Mesenchymal stem cell (in vitro differentiated cells and primary cell): ENCODE measurements at regions not wholly inside any gene's neighbourhood (a gene's known extent, or its start where the extent isn't known, plus 50 kb on each side); places are given as distances from the start of the nearest gene placed in this dataset.

Experiments
- DNase-seq: peaks from one replicate; pipeline ENCODE4 v3.0.0-alpha.2; 2013
- H2AFZ ChIP-seq: one replicate; pipeline ENCODE4 v1.6.1; 2013; ENCODE audit warnings: low read depth, mild to moderate bottlenecking, control low read depth, inconsistent platforms, low read length, moderate library complexity
- H2AK5ac ChIP-seq: 2 replicates; pipeline ENCODE4 v1.6.1; 2013; ENCODE audit warnings: low read length, moderate library complexity, mild to moderate bottlenecking, inconsistent platforms; ENCODE audit not compliant: severe bottlenecking
- H2BK120ac ChIP-seq: one replicate; pipeline ENCODE4 v1.6.1; 2013; ENCODE audit warnings: low read depth, mild to moderate bottlenecking, inconsistent platforms, low read length, moderate library complexity
- H2BK12ac ChIP-seq, 2 experiments: one replicate each; pipeline ENCODE4 v1.6.1; 2013; ENCODE audit warnings: inconsistent platforms in 2 of 2, low read length in 2 of 2, mild to moderate bottlenecking in 2 of 2, moderate library complexity in 2 of 2, control low read depth in 1 of 2
- H2BK15ac ChIP-seq: one replicate; pipeline ENCODE4 v1.6.1; 2013; ENCODE audit warnings: mild to moderate bottlenecking, low read depth, inconsistent platforms; ENCODE audit not compliant: poor library complexity, severe bottlenecking
- H2BK5ac ChIP-seq: 2 replicates; pipeline ENCODE4 v1.6.1; 2013; ENCODE audit warnings: low read depth, mild to moderate bottlenecking, low read length, control low read depth, inconsistent platforms; ENCODE audit not compliant: poor library complexity, severe bottlenecking
- H3K14ac ChIP-seq, 2 experiments: one replicate each; pipeline ENCODE4 v1.6.1; 2013; ENCODE audit warnings: inconsistent platforms in 2 of 2, low read length in 2 of 2, control low read depth in 1 of 2, mild to moderate bottlenecking in 1 of 2, moderate library complexity in 1 of 2
- H3K18ac ChIP-seq, 2 experiments: one replicate each; pipeline ENCODE4 v1.6.1; 2013; ENCODE audit warnings: inconsistent platforms in 2 of 2, low read length in 2 of 2, control low read depth in 1 of 2, low read depth in 1 of 2, mild to moderate bottlenecking in 1 of 2
- H3K23ac ChIP-seq, 2 experiments: one replicate each; pipeline ENCODE4 v1.6.1; 2013; ENCODE audit warnings: inconsistent platforms in 2 of 2, low read length in 2 of 2, mild to moderate bottlenecking in 2 of 2, moderate library complexity in 2 of 2, control low read depth in 1 of 2
- H3K27ac ChIP-seq: 2 replicates; pipeline ENCODE4 v1.5.1; 2013; ENCODE audit warnings: mild to moderate bottlenecking, moderate library complexity, low read length, control low read depth, inconsistent platforms; ENCODE audit not compliant: poor library complexity, severe bottlenecking
- H3K27me3 ChIP-seq, 2 experiments: 2 replicates each; pipeline versions ENCODE4 v1.6.1 to v1.7.0; 2013; ENCODE audit warnings: low read length in 2 of 2, mild to moderate bottlenecking in 2 of 2, moderate library complexity in 2 of 2, control low read depth in 1 of 2, inconsistent platforms in 1 of 2; ENCODE audit not compliant: control insufficient read depth in 1 of 2, insufficient read depth in 1 of 2
- H3K36me3 ChIP-seq, 2 experiments: 2 replicates each; pipeline versions ENCODE4 v1.6.1 to v1.7.0; 2013; ENCODE audit warnings: low read length in 2 of 2, control low read depth in 1 of 2, inconsistent platforms in 1 of 2, low read depth in 1 of 2, mild to moderate bottlenecking in 1 of 2; ENCODE audit not compliant: insufficient read depth in 2 of 2, control insufficient read depth in 1 of 2
- H3K4ac ChIP-seq, 2 experiments: one replicate each; pipeline ENCODE4 v1.6.1; 2013; ENCODE audit warnings: inconsistent platforms in 2 of 2, low read length in 2 of 2, mild to moderate bottlenecking in 2 of 2, moderate library complexity in 2 of 2, control low read depth in 1 of 2, low read depth in 1 of 2
- H3K4me1 ChIP-seq: 2 replicates; pipeline ENCODE4 v1.6.1; 2013; ENCODE audit warnings: low read depth, low read length, control low read depth; ENCODE audit not compliant: control insufficient read depth, insufficient read depth
- H3K4me2 ChIP-seq: 2 replicates; pipeline ENCODE4 v1.6.1; 2013; ENCODE audit warnings: low read length, mild to moderate bottlenecking, inconsistent platforms; ENCODE audit not compliant: poor library complexity, severe bottlenecking
- H3K4me3 ChIP-seq, 2 experiments: 2 replicates each; pipeline versions ENCODE4 v1.5.1 to v1.7.0; 2013; ENCODE audit warnings: low read length in 2 of 2, mild to moderate bottlenecking in 2 of 2, control low read depth in 1 of 2, low read depth in 1 of 2; ENCODE audit not compliant: insufficient read depth in 1 of 2
- H3K79me1 ChIP-seq: replicated peaks from 2 replicates; pipeline ENCODE4 v1.6.1; 2013; ENCODE audit warnings: mild to moderate bottlenecking, control low read depth, low read length, inconsistent platforms; ENCODE audit not compliant: poor library complexity, severe bottlenecking
- H3K9ac ChIP-seq: 2 replicates; pipeline ENCODE4 v1.7.0; 2013; ENCODE audit warnings: mild to moderate bottlenecking, low read length, moderate library complexity
- H3K9me3 ChIP-seq: 2 replicates; pipeline ENCODE4 v1.7.0; 2013; ENCODE audit warnings: mild to moderate bottlenecking, low read length; ENCODE audit not compliant: control insufficient read depth
- H4K8ac ChIP-seq: one replicate; pipeline ENCODE4 v1.6.1; 2013; ENCODE audit warnings: inconsistent platforms, mild to moderate bottlenecking, low read length, moderate library complexity
- H4K91ac ChIP-seq: one replicate; pipeline ENCODE4 v1.6.1; 2013; ENCODE audit warnings: mild to moderate bottlenecking, low read length, inconsistent platforms
- WGBS: methylation state at CpG from one replicate; pipeline ENCODE4 v1.1.7; 2013; ENCODE audit warnings: mixed read lengths; 5-methylcytosine and 5-hydroxymethylcytosine counted together

GRCh38 chr7:4552985-4553384 is 129.1 kb upstream of the FOXK1 start:
- H3K23ac ChIP-seq, result no peak overlapping the region
- no CpG with 5 or more reads among the region's 1 CpG for WGBS
- H3K9ac ChIP-seq, result no peak overlapping the region
- no peak overlapping the region for H2BK12ac ChIP-seq
- no peak overlapping the region for H3K14ac ChIP-seq
- no peak overlapping the region for H4K8ac ChIP-seq
- H3K4me2 ChIP-seq, result no peak overlapping the region
- H2BK120ac ChIP-seq, result no peak overlapping the region
- no peak overlapping the region for H3K4ac ChIP-seq
- no peak overlapping the region for H2AFZ ChIP-seq
- H4K91ac ChIP-seq, result no peak overlapping the region
- no peak overlapping the region for H3K4me3 ChIP-seq
- DNase-seq, result no peak
- H3K36me3 ChIP-seq, result no peaks in the 10 kb centered on the region
- no peaks in the 10 kb centered on the region for H3K79me1 ChIP-seq
- no peak overlapping the region for H2BK5ac ChIP-seq
- H3K9me3 ChIP-seq, result peaks cover 20% of the 10 kb centered on the region
- H3K4me1 ChIP-seq, result no peaks in the 10 kb centered on the region
- no peak overlapping the region for H2BK15ac ChIP-seq
- no peak overlapping the region for H2AK5ac ChIP-seq
- H3K27ac ChIP-seq, result no peak overlapping the region
- H3K27me3 ChIP-seq, result peaks cover 0 to 25% of the 10 kb centered on the region in 2 experiments
- no peak overlapping the region for H3K18ac ChIP-seq

- H3K9ac ChIP-seq, result no peak overlapping the region
- H3K9me3 ChIP-seq, result peaks cover 15% of the 10 kb centered on the region
- no peak overlapping the region for H2BK5ac ChIP-seq
- no peak overlapping the region for H2BK120ac ChIP-seq
- no peak overlapping the region for H3K4ac ChIP-seq
- no peak overlapping the region for H3K27ac ChIP-seq
- no peaks in the 10 kb centered on the region for H3K36me3 ChIP-seq
- no peak overlapping the region for H2BK15ac ChIP-seq
- no peak overlapping the region for H4K91ac ChIP-seq
- no peak overlapping the region for H3K18ac ChIP-seq
- 68% methylated on average over 16 of the region's 18 CpGs for WGBS
- H3K4me3 ChIP-seq, result no peak overlapping the region
- H3K27me3 ChIP-seq, result peaks cover 0 to 16% of the 10 kb centered on the region in 2 experiments
- H2BK12ac ChIP-seq, result no peak overlapping the region
- no peak overlapping the region for H3K4me2 ChIP-seq
- H3K79me1 ChIP-seq, result no peaks in the 10 kb centered on the region
- no peaks in the 10 kb centered on the region for H3K4me1 ChIP-seq
- no peak overlapping the region for H4K8ac ChIP-seq
- H3K14ac ChIP-seq, result no peak overlapping the region
- H3K23ac ChIP-seq, result no peak overlapping the region
- no peak for DNase-seq
- no peak overlapping the region for H2AK5ac ChIP-seq
- no peak overlapping the region for H2AFZ ChIP-seq
Measured at GRCh38 chr7:4556868-4557793, 125.0 kb upstream of the FOXK1 start.

- Histone ChIP-seq H3K4ac (no peak overlapping the region), H3K27me3 (peaks cover 0 to 15% of the 10 kb centered on the region in 2 experiments), H3K27ac (no peak overlapping the region), H2BK12ac (no peak overlapping the region), H2BK120ac (no peak overlapping the region), H3K9me3 (peaks cover 17% of the 10 kb centered on the region), H3K14ac (no peak overlapping the region), H3K4me2 (no peak overlapping the region), H4K91ac (no peak overlapping the region), H2BK15ac (no peak overlapping the region), H3K4me1 (no peaks in the 10 kb centered on the region), H3K18ac (no peak overlapping the region), H3K4me3 (no peak overlapping the region), H2AK5ac (no peak overlapping the region), H2BK5ac (no peak overlapping the region), H3K36me3 (no peaks in the 10 kb centered on the region), H4K8ac (no peak overlapping the region), H3K79me1 (no peaks in the 10 kb centered on the region), H3K23ac (no peak overlapping the region), H2AFZ (no peak overlapping the region), H3K9ac (no peak overlapping the region)
- DNase-seq, result no peak
- 50% methylated on average over 3 of the region's 3 CpGs for whole genome bisulfite sequencing
Measured at GRCh38 chr7:4561795-4562194, 120.3 kb upstream of the FOXK1 start.

GRCh38 chr7:4566714-4567113 is 115.4 kb upstream of the FOXK1 start:
- Histone ChIP-seq H2BK5ac (no peak overlapping the region), H3K9me3 (peaks cover 14% of the 10 kb centered on the region), H3K9ac (no peak overlapping the region), H3K27me3 (peaks cover 0 to 7% of the 10 kb centered on the region in 2 experiments), H3K4me2 (no peak overlapping the region), H3K4ac (no peak overlapping the region), H3K14ac (no peak overlapping the region), H2AK5ac (no peak overlapping the region), H3K36me3 (no peaks in the 10 kb centered on the region), H2AFZ (no peak overlapping the region), H3K27ac (no peak overlapping the region), H3K23ac (no peak overlapping the region), H3K79me1 (no peaks in the 10 kb centered on the region), H4K8ac (no peak overlapping the region), H4K91ac (no peak overlapping the region), H3K4me3 (no peak overlapping the region), H2BK120ac (no peak overlapping the region), H3K18ac (no peak overlapping the region), H2BK15ac (no peak overlapping the region), H3K4me1 (no peaks in the 10 kb centered on the region), H2BK12ac (no peak overlapping the region)
- DNase-seq, result no peak
- 94% methylated on average over 2 of the region's 2 CpGs for WGBS
